Sigmoid colon (tissue), 4 donors: ENCODE measurements at regions not wholly inside any gene's neighbourhood (a gene's known extent, or its start where the extent isn't known, plus 50 kb on each side); places are given as distances from the start of the nearest gene placed in this dataset.

Experiments
- CTCF ChIP-seq, 4 experiments: fragments of 450-650 bp in 3 of 4; fragments of 200-600 bp in 1 of 4; IDR thresholded peaks; one replicate each; pipeline ENCODE4 v1.5.1; 2016 to 2019; ENCODE audit warnings: antibody characterized with exemption in 4 of 4, mild to moderate bottlenecking in 3 of 4, moderate library complexity in 2 of 4
- EP300 ChIP-seq, 4 donors: sonication (generic); formaldehyde crosslinking; IDR thresholded peaks; one replicate each; pipeline ENCODE4 v1.6.1; 2017; ENCODE audit warnings: antibody characterized with exemption in 4 of 4
- POLR2A ChIP-seq, 2 donors: fragments of 450-650 bp; IDR thresholded peaks; one replicate each; pipeline ENCODE4 v1.6.1; 2016; ENCODE audit warnings: antibody characterized with exemption in 2 of 2, mild to moderate bottlenecking in 2 of 2, moderate library complexity in 2 of 2
- POLR2AphosphoS5 ChIP-seq, 4 donors: sonication (generic); formaldehyde crosslinking; IDR thresholded peaks; one replicate each; pipeline ENCODE4 v1.6.1; 2017; ENCODE audit warnings: antibody characterized with exemption in 4 of 4

GRCh38 chr5:119301210-119301609 lies 54.6 kb upstream of the TNFAIP8 start:
- TF ChIP-seq CTCF (IDR thresholded peaks at IDR 0.05) (no peak), EP300 (IDR thresholded peaks at IDR 0.05) (no peak), POLR2AphosphoS5 (IDR thresholded peaks at IDR 0.05) (no peak), POLR2A (IDR thresholded peaks at IDR 0.05) (no peak)
